GM19023 (cell line): ENCODE measurements at regions not wholly inside any gene's neighbourhood (a gene's known extent, or its start where the extent isn't known, plus 50 kb on each side); places are given as distances from the start of the nearest gene placed in this dataset.
"Not testable (repeated sequence)": the region's sequence is repeated elsewhere in the genome, so short reads cannot be mapped to it uniquely, and the experiment has no call there.

Source experiments
- ATAC-seq: cut with Tn5 transposase; IDR thresholded peaks from one replicate; pipeline ENCODE4 v1.9.1; 2021; ENCODE audit warnings: mild to moderate bottlenecking, moderate library complexity; ENCODE audit not compliant: unreplicated experiment

DNA sequence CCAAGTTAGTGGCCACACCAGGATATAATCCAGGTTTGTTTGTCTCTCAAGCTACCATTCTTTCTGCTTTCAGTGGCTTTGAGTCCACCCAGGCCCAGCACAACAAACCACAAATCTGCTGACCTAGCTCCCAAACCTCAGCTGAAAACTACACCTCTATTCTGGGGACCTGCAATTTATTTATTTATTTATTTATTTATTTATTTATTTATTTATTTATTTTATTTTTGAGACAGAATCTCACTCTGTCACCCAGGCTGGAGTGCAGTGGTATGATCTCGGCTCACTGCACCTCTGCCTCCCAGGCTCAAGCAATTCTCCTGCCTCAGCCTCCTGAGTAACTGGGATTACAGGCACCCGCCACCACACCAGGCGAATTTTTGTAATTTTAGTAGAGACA lies 229.9 kb upstream of the BTG1 start:
- not testable (repeated sequence) for ATAC-seq

DNA sequence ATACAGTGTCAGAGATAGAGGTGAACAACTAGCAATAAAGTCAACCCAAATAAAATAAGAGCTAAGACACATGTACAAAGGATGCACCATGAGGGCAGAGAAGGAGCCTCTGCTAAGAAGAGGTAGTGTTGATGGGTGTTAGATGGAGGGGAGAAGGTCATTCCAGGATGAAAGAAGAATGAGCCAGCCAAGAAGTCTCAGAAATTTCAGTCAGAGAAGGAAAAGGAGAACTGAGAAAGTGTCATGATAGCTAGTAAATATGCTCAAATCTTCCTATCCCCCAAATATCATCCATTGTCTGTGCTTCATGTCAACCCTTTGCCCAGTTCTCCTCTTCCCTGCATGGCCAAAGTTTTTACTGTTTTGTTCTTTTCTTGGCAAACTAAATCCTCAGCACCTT lies 225.2 kb upstream of the BTG1 start:
- ATAC-seq, result no peak

DNA sequence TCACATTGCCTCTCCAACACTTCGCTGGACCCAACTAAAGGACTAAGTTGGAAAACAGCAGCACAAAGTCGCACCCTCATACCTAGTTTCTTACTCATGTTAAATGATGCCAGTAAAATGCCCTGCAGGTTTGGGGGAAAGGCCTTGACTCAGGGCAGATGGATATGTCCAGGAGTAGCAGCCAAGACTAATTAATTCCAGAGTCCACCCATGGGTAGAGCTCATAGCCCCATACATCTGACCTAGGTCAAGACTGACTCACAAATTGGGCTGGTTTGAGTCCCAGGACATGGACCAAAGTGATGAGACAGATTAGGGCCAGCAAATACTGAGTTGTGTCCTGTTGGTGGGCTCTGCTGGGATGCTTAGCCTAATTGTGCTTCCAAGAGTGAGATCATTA lies 224.0 kb upstream of the BTG1 start:
- ATAC-seq, result no peak

DNA sequence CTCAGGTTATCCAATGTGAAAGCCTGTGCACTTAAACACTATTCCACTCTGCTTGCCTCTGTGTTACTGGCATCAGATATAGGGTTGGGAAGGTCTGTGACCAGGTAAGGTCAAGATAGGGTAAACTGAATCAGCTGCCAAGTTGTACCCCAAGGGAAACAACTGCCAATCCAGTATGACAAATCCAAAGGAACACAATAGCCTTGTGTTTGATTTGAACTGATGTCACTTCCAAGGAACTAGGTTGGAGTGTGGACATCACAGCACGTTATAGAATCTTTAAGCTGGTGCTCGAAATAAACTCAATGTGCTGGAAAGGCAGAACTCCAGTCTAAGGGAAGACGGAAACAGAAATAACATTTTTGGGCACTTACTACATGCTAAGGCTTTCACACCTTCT lies 223.4 kb upstream of the BTG1 start:
- no peak for ATAC-seq

DNA sequence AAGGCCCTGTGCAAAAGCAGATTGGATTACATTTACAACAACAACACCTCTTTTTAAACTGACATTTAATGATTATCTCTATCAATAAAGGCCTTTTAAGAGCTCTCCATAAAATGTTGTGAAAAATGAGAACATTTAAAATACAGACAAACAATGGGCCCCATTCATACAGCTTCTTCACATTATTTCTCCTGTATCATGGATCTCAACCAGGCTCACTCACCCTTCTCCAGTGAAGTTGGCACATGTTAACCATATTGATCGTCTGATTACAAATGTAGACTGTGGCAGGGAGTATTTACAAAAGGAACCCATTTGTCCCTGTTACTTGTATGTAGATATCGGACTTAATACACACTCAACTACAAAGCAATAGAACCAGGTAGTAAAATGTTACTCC lies 220.2 kb upstream of the BTG1 start:
- no peak for ATAC-seq

DNA sequence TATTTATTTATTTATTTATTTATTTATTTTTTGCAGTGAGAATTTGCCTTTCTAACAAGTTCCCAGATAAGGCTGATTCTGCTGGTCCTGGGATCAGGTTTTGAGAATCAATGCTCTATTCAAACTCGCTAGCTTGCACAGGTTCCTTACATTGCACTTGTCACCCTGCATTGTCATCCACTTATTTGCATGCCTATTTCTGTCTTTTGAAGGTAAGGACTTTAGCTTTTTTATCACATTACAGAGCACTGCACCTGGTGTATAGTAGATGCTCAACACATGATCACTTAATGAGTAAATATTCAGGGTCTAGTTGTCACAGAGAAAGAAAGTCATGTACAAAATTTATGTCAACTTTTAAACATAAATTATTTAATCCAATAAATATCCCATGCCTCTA lies 219.7 kb upstream of the BTG1 start:
- ATAC-seq, result no peak

DNA sequence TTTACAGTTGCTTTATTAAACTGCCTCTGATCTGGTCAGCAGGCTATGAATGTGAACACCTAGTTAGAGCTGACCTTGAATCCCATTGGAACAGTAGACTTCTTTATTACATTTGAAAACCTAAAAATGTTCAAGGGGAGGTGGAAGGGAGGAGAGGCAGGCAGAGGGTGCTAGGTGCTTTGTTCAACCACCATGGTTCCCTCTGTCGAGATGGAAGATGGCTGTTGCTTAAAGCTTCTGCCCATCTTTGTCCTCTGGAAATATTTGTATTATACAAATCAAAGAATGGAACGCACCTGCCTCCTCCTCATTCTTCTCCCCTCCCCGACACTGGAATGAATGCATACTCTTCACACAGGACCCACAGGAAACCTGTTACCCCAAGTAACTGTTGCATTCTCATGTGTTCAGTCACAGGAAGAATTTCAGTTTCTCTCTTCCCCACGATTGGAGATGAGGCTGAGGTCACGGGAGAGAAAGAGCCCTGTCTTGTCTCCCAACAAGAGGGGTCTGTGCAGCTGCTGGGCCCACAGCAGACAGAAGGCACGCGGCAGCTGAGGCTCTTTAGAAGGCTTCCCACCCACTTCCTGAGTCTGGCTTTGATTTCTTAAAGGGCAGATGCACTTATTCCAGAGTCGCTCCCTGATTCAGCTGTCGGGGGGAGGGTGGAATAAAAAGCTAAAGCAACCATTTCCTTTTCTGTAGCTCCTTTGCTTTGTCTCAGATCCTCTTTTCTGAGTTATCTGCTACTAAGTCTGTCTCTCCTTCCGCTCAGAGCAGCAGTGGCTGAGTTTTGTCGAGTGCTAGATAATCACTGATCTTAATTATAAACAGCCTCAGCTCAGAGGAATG lies 217.9 kb upstream of the BTG1 start:
- ATAC-seq, result peak; percentile 68

DNA sequence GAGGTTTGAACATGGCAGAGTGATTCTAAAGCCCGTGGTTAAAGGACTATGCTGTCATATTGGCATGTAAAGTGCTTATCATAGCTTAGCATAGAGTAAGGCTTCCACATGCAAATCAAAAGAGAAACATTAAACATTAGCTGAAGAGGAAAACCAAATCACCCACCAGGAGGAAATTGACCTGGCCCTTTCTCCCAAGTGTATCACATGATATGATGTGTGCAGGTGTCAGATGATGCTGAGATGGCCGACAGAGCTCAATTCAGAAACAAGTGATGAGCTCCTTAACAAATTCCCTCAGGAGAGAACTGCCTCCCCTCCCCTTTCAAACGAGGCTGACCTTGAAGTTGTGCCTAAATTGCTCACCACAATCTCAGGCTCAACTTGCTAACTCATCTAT lies 217.1 kb upstream of the BTG1 start:
- ATAC-seq, result peak; percentile 52

DNA sequence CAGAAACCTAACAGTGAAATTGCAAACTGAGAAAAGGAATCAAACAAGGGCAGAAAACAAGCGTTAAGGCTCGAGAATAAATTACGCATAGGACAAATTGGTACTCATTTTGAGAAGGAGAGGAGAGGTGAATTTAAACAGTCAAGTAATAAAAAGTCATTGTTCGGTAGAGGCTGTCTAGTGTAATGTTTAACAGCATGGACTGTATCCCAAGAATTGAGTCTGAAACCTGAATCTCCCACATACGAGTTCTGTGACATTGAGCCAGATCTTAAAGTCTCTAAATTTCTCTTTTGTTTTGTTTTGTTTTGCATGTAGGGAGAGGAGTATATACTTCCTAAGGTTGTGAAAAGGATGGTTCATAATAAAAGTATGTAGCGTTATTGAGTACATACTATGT lies 216.5 kb upstream of the BTG1 start:
- ATAC-seq, result no peak

DNA sequence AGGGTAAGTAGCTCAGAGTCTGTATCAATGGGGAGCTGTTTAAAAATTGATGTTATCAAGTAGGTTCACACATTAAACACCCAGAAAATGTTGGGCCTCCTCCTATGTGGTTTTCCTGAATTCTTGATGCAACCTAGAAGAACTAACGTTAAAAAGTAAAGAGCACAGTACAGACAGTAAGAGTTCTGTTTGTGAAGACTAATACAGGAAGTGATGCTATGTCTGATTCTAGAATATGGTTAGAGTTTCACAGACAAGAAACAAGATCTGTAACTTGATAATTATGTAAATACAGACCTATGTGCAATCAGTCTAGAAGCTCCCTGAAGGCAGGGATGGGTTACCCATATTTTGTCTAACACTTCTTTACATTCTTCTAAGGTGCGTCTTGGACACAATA lies 214.9 kb upstream of the BTG1 start:
- no peak for ATAC-seq

DNA sequence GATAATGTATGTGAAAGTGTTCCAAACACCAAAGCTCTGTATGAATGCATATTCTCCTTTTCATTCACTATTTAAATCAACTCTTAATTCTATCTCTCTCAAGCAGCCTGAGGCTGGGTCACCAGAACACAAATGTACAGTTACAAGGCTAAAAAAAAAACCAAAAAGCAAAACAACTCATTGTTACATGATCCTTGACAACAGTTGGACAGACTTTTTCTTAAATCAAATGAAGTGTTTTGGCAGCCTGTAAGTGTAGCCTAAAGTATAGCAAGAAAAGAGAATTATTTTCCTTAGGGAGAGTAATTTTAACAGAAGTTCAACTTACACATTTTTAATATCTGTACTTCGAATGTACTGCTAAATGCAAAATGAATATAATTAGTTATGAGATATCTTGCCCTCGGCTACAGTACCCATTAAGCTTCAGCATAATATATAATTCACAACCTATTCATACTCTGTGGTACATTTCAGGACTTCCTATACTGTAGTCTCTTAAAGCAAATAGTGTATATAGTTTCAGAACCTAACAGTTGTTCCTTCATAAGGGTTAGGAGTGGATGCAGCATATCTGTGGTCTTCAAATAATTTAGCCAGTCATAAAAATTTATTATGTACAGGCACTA lies 214.0 kb upstream of the BTG1 start:
- no peak for ATAC-seq

DNA sequence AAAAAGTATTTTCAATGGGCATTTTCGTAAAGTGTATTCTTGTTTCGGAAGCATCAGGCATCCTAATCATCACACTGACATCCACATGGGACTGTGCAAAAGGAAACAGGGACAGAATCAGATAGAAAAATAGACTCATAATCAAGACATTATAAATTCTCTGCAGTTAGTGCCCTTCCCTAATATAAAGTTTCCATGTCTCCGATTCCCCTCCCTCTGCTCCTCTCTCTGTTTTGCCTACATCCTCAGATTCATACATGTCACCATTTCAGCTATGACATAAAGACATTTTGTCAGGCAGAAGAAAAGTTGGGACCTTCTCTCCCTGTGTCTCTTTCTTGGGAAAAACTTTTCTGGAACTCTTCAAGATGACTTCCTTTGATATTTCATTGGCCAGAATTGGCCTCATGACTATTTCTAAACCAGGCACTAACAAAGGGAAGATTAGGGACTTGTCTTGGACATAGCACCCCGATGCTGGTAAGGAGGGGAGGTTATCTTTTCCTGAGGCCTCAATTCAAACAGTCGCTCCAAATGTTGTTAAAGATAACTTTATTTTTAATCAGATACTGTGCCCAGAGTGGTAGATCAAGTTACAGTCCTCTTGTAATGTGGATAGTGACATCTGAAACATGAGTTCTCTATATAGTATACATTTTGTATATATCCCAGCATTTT lies 212.1 kb upstream of the BTG1 start:
- ATAC-seq, result no peak

DNA sequence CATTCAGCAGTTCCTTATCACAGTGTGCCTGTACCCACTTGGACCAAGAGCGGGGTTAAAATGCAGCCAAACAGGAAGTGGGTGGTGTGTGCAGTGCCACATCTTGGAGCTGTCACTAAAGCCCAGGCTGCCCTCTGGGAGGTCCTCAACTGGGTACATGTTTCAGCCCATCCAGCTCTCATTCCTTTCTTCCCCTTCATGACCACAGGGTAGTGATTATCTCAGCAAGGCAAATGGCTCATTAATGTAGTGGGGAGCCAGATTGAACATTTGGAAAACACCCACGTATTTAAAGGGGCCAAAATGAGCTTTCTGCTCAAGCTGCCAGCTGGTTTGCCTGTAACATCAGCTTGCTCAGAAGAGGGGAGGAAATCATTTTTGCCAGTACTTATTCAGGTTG lies 210.8 kb upstream of the BTG1 start:
- ATAC-seq, result no peak

DNA sequence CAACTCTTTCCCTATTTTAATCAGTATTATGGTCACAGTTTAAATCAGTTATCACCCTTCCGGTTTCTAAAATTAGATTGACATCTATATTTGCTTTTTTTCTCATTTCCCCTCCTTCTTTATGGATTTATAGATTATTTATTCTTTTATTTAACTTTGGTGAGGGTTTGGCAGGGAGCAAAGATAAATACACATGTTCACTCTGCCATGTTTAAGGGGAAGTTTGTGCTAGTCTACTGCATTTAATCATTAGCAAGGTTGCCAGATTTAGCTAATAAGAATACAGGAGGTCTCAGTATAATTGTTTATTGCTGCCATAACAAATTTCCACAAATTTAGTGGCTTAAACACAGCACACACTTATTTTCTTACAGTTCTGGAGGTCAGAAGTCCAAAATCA lies 204.0 kb upstream of the BTG1 start:
- ATAC-seq, result no peak

DNA sequence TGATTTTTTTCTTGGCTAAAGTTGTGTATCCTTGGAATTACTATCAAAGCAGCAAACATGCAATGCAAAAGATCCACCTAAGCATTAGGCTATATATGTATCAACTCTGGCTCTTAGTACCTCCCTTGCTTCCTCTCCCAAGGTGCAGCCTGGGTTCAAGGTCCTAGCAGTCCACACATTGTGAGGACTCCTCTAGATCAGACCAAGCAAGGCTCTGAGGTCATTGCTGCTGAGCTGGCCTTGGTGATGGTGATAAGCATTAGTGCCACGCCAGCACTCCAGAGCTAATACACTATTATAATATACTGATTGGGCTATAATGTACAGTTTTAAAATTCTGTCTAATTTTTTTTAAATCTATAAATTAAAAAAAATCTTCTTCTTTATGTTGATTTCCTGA lies 196.9 kb upstream of the BTG1 start:
- ATAC-seq, result no peak

DNA sequence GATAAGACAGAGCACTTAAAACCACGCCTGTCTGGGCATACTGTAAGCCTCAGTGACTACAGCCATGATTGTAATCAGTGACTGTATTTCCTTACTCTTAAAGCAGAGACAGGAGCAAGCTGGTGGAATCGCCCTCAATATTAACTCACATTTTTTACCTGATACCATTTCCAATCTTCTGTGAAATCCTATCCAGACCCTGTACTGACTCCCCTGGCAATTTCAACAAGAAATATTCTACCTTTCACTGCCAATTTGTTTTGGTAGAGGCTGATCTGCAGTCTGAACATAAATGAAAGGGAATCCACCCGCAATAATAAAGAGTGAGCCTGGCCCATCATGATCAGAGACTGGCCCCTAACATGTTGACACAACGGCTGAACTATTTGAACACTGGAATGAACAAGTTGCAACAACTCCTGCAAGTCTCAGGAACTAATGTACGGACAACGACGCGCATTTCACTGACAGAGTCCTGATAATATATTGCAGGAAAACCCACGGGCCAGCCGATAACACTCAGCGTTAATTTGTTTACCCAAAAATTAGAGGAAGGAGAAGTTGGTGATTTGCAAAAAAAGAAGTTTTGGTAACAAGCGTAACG lies 195.5 kb upstream of the BTG1 start:
- ATAC-seq, result no peak

DNA sequence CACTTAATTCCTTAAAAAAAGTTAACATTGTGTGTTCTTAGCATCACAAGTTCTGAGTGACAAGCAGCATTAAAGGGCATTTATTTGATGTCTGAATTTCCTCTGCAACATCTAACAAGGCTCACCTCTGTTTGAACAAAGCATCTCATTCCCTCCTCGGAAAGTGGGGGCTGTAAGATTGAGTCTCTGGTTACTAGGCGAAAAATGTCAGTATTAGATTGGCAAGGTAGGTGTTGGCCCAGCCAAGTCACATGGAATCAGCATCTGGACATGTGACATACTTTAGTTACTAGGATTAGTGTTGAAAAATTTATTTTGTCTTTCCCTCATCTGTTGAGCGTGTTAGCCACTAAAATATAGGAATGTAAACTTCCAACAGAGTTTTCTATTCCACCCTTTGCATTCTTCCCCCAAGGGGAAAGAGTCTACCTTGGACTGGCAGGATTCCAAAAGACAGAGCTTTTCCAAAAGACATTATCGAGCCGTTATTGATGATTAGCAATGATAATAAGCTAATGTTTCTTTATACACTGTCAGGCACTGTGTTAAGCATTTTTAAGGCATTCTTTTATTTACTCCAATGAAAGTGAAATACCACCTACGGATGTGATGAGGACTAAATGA lies 194.9 kb upstream of the BTG1 start:
- no peak for ATAC-seq

DNA sequence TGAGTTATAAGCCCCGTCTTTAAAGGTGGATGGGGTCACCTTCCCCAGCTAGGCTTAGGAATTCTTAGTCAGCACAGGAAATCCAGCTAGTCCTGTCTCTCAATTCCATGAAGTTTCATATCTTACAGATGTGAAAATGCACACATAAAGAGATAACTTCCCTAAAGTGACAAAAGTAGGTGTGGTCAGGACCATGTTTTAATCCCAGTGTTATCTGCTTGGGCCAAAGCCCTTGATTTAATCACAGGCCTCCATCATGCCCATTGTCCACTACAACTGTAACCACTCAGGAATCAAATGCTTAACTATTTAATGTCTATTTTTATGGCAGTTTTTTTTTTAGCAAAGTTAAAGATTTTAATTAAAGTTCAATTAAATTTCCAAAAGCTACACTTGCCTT lies 194.4 kb upstream of the BTG1 start:
- no peak for ATAC-seq

DNA sequence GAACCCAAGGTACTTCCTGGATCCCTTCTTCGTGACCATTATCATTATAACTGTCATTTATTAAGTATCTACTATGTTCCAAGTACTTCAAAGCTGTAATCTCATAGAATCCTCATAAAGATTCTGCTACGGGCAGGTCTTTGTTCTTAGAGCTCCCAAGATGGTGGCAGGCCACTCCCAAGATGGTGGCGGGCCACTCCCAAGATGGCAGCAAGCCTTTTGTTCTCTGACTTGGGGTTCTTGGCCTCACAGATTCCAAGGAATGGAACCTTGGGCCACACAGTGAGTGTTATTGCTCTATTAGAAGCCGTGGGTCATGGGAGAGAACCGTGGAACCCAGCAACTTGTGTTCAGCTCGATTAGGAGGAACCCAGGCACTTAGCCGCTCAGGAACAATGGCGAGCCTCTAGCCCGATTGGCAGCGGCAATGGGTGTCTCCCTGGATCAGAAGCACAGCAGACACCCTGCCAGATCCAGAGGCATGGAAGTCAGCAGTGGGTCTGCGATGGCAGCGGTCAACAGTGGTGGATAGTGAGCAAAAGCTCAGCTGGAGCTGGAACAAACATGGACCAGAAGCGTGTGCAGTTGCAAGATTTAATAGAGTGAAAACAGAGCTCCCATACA lies 193.7 kb upstream of the BTG1 start:
- ATAC-seq, result no peak

DNA sequence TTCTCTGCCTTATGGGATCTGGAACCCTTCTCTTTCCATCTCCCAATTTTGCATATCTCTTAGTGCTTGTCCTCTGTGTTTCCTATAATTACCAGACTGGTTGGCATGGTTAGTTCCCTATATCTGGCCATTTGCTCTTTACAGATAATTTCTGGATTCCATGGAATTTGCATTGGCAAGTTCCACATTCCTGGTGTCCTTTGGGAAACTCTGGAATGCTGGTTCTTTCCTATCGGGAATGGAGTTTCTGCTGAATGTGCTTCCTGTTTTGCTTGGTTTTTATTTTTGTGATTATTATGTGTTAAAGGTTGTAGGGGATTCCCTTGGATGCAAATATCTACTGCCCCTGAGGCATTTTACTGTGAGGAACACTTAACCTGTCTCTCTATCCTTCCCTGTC lies 193.0 kb upstream of the BTG1 start:
- ATAC-seq, result no peak

DNA sequence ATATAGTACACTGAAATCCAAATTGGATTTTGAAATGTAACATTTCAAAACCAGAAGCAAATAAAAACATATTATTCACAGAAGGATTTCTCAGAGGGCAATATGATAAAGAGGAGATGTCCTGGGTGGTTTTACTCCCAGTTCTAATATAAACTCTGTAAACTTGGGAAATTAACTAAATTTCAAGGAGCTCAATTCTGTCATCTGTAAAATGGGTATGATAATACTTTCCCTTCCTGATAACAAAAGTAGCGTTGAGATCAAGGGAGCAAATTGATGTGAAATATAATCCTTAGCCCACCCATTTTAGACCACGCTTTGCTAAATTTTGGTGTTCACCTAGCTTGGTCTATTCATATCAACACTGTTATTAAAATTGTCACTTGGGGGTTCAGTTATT lies 192.5 kb upstream of the BTG1 start:
- no peak for ATAC-seq
